Central memory CD4-positive, alpha-beta T cell (primary cell): ENCODE measurements at regions not wholly inside any gene's neighbourhood (a gene's known extent, or its start where the extent isn't known, plus 50 kb on each side); places are given as distances from the start of the nearest gene placed in this dataset.
"Not testable (repeated sequence)": the region's sequence is repeated elsewhere in the genome, so short reads cannot be mapped to it uniquely, and the experiment has no call there.

ENCODE experiments used
- DNase-seq: peaks from one replicate; pipeline ENCODE4 v3.0.0; 2022

DNA sequence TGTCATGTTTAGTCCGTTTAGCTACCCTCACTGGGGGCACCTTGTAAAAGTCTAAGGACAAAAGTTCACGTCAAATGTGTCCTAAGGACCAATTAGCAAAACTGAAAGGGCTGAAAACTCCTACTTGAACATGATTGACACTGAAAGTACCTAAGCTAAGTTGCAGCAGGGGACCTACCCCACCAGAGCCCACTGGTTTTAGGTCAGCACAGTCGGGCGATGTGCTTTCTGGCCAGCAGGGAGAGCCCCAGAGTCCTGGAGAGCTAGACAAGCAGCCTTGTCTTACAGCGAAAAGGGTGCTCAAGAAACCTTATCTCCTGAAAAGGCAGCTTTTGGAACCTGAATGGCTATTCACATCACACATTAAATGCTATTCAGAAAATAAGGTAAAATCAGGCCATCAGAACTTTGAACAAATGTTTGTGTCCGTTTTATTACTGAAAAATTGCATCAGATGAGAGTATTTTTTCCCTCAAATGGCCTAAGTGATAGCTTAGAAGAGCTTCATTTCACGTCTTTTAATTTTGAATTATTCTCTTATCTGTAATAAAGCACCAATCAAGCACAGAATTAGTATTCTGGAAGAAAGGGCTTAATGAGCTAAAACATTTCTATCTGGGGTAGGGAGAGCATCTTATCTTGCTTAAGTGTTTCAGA is 52.2 kb upstream of the MKI67 start:
- peak; percentile 27 for DNase-seq

DNA sequence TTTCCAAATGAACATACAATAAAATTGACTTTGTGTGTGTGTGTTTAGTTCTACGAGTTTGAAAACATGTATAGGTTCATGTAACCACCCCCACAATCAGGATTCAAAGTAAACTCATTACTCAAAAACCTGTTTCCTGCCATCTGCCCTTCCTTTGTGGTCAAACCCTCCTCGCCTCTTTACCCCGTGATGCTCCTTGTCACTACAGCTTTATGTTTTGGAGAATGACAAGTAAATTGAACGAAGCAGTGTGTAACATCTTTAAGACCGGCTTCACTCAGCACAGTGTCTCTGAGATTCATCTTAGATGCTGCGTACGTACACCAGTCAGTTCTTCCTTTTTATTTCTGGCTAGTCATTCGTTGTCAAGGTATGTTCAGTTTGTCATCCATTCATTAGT is 54.6 kb upstream of the MKI67 start:
- peak; percentile 67 for DNase-seq

DNA sequence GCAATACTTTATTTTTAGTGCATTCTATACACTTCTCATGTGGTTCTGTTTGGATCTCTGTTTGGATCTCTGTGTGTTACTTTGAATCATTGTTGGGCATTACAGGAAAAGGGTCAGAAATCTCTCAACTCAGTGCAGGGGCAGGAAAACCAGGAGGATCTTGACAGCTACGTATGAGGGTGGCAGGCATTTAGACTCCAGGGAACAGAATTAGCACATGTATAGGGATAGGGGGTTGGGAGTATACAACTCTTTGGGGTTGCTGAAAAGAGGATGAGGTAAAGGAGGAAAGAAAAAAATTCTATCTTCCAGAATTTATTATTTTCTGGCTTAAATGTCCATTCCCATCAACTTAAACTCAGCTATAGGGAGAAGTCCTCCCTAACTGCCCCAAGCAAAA is 59.4 kb upstream of the MKI67 start:
- no peak for DNase-seq

DNA sequence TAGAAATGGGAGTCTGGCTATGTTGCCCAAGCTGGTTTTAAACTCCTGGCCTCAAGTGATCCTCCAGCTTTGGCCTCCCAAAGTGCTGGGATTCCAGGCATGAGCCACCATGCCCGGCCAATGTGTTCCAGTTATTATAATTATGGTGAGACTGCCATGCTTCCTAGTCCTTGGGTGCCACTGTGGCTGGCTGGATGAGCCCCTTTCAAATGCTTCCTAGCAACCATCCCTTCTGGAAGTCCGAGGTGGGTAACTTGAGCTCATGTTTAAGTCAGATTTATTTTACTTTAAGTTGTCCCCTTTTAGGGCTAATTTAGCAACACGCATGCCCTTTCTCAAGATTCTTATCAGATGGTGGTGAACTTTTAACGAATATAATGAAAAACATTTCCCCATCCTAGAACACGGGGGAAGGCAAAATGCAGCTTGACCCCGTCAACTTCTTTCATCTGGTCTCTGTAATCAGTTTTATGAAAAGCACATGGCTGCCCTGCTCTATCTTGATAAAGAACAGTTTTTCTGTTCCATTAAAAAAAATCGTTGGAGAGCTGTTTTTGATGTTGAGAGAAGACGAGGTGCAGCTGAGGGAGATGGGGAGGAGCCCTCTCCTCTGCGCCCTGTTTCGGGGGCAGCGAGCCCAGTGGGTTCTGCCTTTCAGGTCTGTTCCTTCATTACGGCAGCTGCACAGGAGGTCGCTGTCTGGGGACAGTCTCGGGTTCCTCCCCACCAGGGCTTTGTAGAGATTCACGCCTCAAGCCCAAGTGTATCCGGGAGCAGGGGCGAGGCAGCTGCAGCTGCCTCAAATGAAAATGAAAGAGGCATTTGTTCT is 61.0 kb upstream of the MKI67 start:
- peak; percentile 17 for DNase-seq

DNA sequence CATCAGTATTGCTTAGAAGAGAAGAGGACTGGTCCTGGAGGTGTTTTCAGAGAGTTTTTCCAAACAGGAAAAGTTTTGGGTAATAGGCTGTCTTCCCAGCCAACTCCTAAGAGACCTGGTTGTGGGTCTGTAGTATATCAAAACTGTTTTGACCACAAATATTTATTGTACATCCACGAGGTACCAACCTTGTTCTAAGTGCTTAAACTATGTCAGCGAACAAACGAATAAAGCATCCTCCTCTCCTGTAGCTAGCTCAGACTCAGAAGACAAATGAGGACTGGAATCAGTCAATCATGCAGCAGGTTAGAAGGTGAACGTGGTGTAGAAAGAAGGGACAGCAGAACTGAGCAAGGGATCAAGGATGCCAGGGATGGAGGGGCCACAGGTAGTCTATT is 61.6 kb upstream of the MKI67 start:
- no peak for DNase-seq

DNA sequence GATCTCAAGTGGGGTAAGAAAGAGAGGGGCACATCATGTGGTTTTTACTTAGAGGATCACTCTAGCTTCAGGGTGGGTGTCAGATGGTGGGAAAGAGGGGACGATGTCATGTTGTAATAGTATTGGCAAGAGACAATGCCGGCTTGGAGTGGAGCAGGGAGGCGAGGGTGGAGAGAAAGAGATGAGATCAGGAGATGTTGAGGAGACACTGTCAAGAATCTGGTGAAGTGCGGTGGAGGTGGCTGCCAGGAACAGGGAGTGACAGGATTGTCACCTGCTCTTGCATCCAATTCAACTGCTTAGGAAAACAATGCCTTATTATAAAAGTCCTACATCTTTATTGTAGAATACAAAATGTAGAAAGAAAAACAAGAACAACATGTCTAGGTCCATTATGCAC is 63.0 kb upstream of the MKI67 start:
- DNase-seq: no peak

DNA sequence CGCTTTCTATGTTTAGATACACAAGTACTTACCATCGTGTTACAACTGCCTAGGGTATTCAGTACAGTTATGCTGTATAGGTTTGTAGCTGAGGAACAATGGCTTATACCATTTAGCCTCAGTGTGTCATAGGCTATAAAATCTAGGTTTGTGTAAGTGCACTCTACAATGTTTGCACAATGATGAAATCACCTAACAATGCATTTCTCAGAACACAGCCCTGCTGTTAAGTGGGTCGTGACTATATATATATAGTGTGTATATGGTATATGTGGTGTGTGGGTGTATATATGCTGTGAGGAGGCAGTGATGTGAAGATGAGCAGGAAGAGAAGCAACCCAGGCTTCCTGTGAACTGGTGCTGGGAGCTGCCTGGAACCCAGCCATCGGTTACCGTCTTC is 65.6 kb upstream of the MKI67 start:
- DNase-seq: no peak

DNA sequence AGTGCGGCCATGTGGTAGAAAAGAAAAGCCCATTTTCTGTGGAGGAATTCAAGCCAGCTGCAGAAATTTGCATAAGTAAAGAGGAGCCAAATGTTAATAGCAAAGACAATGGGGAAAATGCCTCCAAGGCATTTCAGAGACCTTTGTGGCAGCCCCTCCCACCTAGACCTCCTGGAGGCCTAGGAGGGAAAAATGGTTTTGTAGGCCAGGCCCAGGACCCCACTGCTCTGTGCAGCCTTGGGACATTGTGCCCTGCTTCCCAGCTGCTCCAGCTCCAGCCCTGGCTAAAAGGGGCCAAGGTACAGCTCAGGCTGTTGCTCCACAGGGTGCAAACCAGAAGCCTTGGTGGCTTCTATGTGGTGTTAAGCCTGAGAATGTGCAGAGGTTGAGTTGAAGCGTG is 75.6 kb upstream of the MKI67 start:
- DNase-seq: not testable (repeated sequence)

DNA sequence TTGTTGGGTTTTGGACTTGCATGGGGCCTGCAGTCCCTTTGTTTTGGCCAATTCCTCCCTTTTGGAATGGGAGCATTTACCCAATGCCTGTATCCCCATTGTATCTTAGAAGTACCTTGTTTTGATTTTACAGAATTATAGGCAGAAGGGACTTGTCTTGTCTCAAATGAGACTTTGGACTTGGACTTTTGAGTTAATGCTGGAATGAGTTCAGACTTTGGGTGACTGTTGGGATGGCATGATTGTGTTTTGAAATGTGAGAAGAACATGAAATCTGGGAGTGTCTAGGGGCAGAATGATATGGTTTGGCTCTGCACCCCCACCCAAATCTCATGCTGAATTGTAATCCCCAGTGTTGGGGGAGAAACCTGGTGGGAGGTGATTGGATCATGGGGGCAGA is 76.8 kb upstream of the MKI67 start:
- no peak for DNase-seq

DNA sequence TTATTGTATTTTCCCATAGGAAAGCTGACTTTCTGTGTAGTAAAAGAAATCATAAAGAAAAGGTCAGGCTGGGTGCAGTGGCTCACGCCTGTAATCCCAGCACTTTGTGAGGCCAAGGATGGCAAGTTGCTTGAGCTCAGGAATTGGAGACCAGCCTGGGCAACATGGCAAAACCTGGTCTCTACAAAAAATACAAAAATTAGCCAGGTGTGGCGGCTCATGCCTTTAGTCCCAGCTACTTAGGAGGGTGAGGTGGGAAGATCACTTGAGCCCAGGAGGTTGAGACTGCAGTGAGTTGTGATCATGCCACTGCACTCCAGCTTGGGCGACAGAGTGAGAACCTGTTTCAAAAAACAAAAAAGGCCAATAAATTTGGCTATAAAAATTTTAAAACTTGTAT is 79.4 kb upstream of the MKI67 start:
- DNase-seq: not testable (repeated sequence)

DNA sequence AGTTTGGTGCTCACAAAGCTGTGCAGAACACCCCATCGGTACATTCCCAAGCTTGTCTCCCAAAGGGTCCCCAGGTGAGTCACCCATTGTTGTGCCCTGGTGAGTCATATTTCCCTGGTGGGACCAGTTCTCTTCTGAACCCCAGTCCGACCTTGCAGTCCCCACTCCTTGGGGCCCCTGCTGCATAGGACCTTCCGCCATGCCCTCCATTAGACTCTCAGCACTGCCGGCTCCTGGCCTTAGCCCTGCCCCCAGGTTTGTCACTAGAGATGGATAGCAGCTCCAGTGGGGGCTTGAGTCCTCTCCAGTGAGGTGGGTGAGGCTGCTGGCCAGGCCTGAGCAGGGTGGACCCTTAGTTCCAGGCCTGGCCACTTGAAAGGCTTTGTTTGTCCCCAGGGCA is 80.5 kb upstream of the MKI67 start:
- DNase-seq: no peak

DNA sequence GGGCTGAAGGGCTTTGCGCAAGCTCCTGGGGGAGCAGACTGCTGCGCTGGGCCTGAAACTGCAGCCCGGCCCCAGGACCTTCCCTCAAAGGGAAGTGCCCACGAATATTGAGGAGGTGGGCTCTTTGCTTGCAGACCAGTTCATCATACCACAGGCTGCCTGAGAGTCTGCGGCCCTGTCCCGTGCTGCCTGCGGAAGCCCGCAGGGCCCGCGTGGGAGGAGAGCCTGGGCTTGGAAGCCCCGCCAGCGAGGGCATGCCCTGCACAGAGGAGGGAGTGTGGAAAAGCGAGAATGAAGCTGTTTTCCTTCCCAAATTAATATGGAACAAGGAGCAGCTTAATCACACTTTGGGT is 83.6 kb upstream of the MKI67 start:
- DNase-seq: no peak

DNA sequence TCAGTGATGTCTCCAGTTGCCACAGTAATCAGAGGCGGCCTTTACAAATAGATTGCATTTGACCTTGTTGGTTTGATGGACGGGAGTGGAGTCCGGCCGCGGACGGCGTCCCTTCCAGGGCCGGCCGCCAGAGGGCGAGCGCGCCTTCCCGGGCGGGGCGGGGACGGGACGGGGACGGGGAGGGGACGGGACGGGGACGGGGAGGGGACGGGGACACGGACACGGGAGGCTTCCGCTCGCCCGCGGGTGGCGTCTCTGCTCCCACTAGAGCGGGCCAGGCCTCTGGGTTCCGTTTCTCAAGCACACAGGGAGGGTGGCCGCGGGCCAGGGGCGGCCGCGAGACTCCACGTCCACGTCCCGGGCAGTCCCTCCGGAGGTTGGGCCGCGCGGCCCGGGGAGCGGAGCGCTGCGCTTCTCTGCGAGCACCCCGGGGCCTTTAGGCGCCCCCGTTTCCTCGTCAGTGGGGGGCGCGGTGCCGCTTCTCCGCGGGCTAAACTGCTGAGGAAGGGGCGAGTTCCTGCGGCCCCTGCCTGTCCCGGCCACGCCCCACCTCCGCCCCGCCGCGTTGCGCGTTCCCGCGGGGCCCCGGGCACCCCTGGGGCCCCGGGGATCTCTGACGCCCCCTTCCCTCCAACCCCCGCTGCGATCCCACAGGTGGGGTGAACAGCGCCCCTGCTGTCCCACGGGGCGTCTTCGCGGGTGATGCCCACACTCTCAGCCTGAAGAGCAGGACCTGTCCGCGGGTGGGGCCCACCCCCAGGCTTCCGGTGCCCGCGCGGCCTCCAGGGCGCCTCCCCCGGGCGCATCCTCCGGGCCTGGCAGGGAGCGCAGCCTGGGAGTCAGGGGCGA is 84.2 kb upstream of the MKI67 start:
- peak; percentile 63 for DNase-seq

DNA sequence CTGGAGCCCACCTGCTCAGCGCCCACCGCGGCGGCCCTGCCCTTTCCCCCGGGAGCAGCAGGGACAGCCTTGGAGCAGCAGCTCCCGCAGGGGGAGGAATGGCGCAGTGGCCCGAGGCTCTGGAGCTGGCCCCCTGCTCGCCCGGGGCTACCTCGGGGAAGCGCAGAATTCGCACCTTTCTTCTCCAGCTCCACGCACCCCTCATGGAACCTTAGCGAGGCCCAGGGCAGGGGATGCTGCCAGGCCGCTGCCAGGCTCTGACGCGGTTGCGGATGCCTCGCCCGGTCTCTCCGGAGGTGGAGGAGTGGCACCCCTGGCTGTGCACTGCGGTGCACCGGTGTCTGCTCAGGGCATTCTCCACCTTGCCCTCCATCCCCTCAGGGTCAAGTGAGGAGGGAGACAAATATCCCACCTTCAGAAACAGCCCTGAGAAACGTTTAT is 84.9 kb upstream of the MKI67 start:
- no peak for DNase-seq

DNA sequence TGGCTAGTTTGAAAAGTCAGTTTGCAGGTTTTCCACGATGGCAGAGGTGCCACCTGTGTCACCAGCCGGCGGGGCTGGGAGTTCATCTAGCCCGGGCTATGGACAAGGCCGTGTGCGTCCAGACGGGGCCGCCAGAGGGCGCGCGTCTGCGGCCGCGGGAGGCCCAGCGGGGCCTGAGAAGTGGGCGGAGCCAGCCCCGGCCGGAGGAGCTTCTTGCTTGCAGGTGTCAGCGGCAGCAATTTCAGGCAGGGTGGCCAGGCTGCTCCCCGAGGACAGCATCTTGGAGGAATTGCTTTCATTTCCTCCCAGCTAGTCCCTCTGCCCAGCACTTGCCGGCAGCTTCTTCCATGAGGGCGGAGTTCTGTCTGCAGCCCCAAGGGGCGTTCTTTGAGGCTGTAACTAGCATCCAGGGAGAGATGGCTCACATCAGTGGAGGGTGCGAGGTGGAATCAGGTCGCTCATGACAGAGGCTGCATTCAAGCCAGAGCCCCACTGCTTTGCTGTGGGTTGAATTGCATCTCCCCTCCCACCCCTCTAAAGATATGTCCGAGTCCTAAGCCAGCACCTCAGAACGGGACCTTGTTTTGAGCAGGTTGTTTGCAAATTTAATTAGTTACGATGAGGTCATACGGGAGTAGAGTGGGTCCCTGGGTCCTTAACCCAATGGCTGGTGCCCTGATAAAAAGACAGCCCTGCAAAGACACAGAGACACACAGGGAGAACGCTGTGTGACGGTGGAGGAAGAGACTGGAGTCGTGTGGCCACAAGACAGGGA is 85.9 kb upstream of the MKI67 start:
- peak; percentile 75 for DNase-seq

DNA sequence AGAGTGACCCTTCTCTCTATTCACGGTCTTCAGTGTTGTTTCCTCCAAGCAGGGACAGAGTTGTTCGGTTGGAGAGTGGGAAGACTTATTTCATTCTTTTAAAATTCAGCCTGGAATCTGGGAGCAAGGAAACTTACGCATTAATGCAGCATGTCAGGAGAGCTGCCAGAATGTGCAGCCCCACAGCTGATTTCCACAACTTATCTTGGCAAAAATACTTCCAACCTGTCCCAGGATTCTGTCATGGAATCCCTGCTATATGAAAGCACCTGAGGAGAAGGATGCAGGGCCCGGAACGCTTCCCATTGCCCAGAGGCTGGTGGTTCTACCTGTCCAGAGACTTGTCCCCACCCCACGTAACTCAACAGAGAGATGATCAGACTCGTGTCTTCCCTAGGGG is 86.9 kb upstream of the MKI67 start:
- DNase-seq: no peak

DNA sequence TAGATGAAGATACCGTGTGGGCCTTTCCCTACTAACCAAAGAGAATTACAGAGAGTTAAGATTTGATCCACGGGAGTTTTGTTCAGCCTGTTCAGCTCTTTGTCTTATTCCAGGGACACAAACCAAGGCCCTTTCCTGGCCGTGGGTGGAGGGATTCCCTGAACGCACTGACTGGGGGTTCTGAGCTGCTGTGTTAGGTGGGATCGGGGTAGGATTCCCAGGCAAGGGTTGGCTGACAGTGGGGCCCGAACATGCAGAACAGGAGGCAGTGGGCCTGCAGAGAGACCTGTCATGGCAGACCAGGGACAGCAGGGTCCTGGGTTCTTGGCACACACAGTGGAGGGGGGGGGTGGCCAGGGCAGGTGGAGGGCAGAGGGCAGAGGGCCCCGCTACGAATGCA is 89.5 kb upstream of the MKI67 start:
- DNase-seq: no peak

DNA sequence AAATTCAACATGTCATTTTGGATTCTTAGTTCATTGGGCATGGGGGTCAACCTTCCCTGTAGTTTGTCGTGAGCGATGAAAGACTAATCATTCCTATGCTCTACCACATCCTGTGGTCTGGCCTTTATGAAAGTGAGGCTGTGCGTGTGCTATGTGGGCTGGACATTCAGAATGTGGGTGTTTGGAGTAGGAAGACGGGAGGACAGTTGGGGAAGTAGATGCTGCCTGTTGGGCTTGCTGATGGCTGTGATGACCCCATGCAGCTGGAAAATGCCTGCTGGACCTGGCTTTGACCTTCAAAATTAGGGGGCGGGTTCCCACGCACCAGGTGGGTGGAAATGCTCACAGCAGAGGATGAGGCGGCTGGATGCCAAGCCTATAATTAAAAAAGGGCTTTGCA is 90.9 kb upstream of the MKI67 start:
- no peak for DNase-seq

DNA sequence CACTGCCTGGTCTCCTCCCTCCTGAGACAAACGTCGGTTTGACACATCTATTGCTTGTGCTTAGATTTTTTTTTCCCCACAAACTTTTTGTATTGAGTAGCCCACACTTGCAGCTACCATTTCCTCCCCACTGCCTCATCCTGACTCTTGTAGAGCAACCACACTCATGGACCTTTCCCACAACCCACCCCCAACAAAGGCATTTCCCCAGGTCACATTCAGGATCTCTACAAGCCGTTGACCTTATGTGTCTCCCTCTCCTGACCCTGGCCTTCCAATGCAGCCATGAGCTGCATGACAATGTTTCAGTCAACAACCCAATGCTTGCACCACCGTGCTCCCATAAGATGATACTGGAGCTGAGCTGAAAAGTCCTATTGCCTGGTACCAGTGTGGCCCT is 91.9 kb upstream of the MKI67 start:
- DNase-seq: no peak

DNA sequence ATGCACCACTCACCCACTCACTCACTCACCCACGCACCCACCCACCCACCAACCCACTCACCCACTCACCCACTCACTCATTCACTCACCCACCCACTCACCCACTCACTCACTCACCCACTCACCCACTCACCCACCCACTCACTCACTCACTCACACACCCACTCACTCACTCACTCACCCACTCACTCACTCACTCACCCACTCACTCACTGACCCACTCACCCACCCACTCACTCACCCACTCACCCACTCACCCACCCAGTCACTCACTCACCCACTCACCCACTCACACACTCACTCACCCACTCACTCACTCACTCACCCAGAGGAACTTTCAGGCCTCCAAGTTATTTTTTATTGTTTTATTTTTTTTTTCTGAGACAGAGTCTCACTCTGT is 93.1 kb upstream of the MKI67 start:
- no peak for DNase-seq

DNA sequence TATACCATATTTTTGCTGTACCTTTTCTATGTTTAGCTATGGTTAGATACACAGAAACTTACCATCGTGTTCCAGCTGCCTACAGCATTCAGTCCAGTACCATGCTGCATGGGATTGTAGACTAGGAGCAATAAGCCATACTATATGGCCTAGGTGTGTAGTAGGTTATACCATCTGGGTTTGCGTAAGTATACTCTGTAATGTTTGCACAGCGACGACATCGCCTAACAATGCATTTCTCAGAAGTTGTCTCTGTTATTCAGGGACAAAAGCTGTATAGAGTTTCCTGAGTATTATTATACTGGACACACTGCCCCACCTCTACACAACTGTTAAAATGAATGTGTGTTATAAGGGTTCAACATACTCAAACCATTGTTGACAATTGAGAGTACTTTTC is 93.8 kb upstream of the MKI67 start:
- no peak for DNase-seq

DNA sequence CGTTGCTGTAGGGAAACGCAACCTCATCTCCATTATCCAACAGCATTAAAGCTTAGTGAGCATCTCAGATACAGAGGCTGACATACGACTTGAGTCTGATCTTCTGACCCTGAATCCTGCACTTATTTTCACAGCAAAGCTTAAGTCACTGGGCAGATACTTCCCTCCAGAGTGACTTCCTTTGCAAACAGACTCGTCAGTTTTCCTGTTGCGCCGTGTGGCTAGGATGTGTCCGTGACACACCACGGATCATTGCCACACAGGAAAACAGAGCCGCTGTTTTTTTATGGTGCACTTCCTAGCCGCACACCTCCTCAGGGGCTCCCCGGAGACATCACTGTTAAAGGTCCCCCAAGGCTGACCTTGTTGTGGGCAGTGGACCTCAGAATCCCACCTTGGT is 94.9 kb upstream of the MKI67 start:
- DNase-seq: no peak

DNA sequence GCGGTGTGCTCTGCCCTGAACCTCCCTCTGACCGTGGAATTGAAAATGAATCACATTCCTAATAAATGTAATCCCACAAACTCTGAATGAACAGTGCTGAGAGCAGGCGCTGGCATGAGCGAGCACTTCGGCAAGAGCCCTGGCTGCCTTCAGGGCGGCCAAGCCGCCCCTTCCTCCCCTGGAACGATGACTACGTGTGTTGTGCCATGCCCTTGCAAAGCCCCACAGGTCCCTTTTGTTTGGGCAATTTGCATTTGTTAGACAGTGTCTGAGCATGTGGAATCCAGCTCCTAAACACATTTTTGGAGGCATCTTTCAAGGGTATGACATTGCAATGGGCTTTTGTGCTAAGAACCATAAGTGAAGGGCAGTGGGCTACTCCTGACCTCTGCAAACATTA is 95.6 kb upstream of the MKI67 start:
- no peak for DNase-seq
